OCI-LY3 (cell line): ENCODE measurements at regions not wholly inside any gene's neighbourhood (a gene's known extent, or its start where the extent isn't known, plus 50 kb on each side); places are given as distances from the start of the nearest gene placed in this dataset.

Experiments
- H2AFZ ChIP-seq: fragments of 200-600, 300-600 bp; shearing (Covaris generic); 2 replicates; pipeline ENCODE4 v1.6.0; 2014; ENCODE audit warnings: antibody characterized with exemption, low read depth, low read length
- H3K27ac ChIP-seq: fragments of 200-600, 300-600 bp; sonication (generic); 2 replicates; pipeline ENCODE4 v1.5.1; 2014; ENCODE audit warnings: mild to moderate bottlenecking, low read length, moderate library complexity, mixed read lengths
- H3K27me3 ChIP-seq: fragments of 200-600, 300-600 bp; sonication (generic); 2 replicates; pipeline ENCODE4 v1.6.1; 2014; ENCODE audit warnings: low read depth, low read length, mixed read lengths
- H3K36me3 ChIP-seq: fragments of 200-600, 300-600 bp; sonication (generic); replicated peaks from 2 replicates; pipeline ENCODE3; 2014; ENCODE audit warnings: low read depth, low read length, mixed read lengths
- H3K4me1 ChIP-seq: fragments of 300-600, 200-600 bp; sonication (generic); 2 replicates; pipeline ENCODE4 v1.6.1; 2014; ENCODE audit warnings: low read length, mixed read lengths
- H3K4me2 ChIP-seq: fragments of 200-600, 300-600 bp; sonication (generic); 2 replicates; pipeline ENCODE4 v1.6.1; 2014; ENCODE audit warnings: low read length, mixed read lengths
- H3K4me3 ChIP-seq: fragments of 300-600, 200-600 bp; sonication (generic); 2 replicates; pipeline ENCODE4 v1.5.1; 2014; ENCODE audit warnings: antibody characterized with exemption, mild to moderate bottlenecking, low read length, moderate library complexity
- H3K79me2 ChIP-seq: fragments of 300-600, 200-600 bp; shearing (Covaris generic); 2 replicates; pipeline ENCODE4 v1.6.1; 2014; ENCODE audit warnings: mild to moderate bottlenecking, low read length, mixed read lengths
- H3K9ac ChIP-seq: fragments of 300-600, 200-600 bp; shearing (Covaris generic); 2 replicates; pipeline ENCODE4 v1.6.0; 2014; ENCODE audit warnings: mild to moderate bottlenecking, low read length, moderate library complexity
- H3K9me3 ChIP-seq: fragments of 200-600, 300-600 bp; shearing (Covaris generic); 2 replicates; pipeline ENCODE4 v1.6.1; 2014; ENCODE audit warnings: low read length, mixed read lengths; ENCODE audit not compliant: insufficient read depth
- H4K20me1 ChIP-seq: fragments of 200-600, 300-600 bp; sonication (generic); 2 replicates; pipeline ENCODE4 v1.6.1; 2016; ENCODE audit warnings: low read length, mixed read lengths; ENCODE audit not compliant: insufficient read depth
- EZH2phosphoT487 ChIP-seq: fragments of 200-600 bp; shearing (Covaris generic); IDR thresholded peaks from 2 replicates; pipeline ENCODE4 v1.6.1; 2018; ENCODE audit warnings: antibody characterized with exemption, mixed run types, low read depth
- TF ChIP-seq, protein P1 (sequence below): fragments of 200-600, 300-600 bp; sonication (generic); IDR thresholded peaks from 2 replicates; pipeline ENCODE4 v1.5.1; 2014; ENCODE audit warnings: antibody characterized with exemption, low read length, low read depth

- no peak overlapping the region for H3K4me2 ChIP-seq
- no peak overlapping the region for H3K9ac ChIP-seq
- no peaks in the 10 kb centered on the region for H3K4me1 ChIP-seq
- no peak overlapping the region for H2AFZ ChIP-seq
- no peak overlapping the region for H3K27ac ChIP-seq
- no peaks in the 10 kb centered on the region for H3K9me3 ChIP-seq
- H3K27me3 ChIP-seq, result no peaks in the 10 kb centered on the region
- no peaks in the 10 kb centered on the region for H4K20me1 ChIP-seq
- H3K79me2 ChIP-seq, result no peaks in the 10 kb centered on the region
- TF ChIP-seq EZH2phosphoT487, result no peak
- TF ChIP-seq, protein P1, sequence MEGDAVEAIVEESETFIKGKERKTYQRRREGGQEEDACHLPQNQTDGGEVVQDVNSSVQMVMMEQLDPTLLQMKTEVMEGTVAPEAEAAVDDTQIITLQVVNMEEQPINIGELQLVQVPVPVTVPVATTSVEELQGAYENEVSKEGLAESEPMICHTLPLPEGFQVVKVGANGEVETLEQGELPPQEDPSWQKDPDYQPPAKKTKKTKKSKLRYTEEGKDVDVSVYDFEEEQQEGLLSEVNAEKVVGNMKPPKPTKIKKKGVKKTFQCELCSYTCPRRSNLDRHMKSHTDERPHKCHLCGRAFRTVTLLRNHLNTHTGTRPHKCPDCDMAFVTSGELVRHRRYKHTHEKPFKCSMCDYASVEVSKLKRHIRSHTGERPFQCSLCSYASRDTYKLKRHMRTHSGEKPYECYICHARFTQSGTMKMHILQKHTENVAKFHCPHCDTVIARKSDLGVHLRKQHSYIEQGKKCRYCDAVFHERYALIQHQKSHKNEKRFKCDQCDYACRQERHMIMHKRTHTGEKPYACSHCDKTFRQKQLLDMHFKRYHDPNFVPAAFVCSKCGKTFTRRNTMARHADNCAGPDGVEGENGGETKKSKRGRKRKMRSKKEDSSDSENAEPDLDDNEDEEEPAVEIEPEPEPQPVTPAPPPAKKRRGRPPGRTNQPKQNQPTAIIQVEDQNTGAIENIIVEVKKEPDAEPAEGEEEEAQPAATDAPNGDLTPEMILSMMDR, result no peak
- no peaks in the 10 kb centered on the region for H3K36me3 ChIP-seq
- no peak overlapping the region for H3K4me3 ChIP-seq
Observed at GRCh38 chr5:124867137-124867704, 120.8 kb upstream of the ZNF608 start.

- Histone ChIP-seq H3K79me2 (no peaks in the 10 kb centered on the region), H3K36me3 (no peaks in the 10 kb centered on the region), H3K27ac (no peak overlapping the region), H3K4me3 (no peak overlapping the region), H4K20me1 (no peaks in the 10 kb centered on the region), H3K9me3 (no peaks in the 10 kb centered on the region), H3K27me3 (no peaks in the 10 kb centered on the region), H3K9ac (no peak overlapping the region), H3K4me1 (no peaks in the 10 kb centered on the region), H3K4me2 (no peak overlapping the region), H2AFZ (no peak overlapping the region)
- TF ChIP-seq EZH2phosphoT487, result no peak
- TF ChIP-seq, protein P1, result no peak
Observed at GRCh38 chr5:124868676-124869075, 122.2 kb upstream of the ZNF608 start.

- H3K79me2 ChIP-seq, result no peaks in the 10 kb centered on the region
- no peak overlapping the region for H3K4me2 ChIP-seq
- H3K4me1 ChIP-seq, result no peaks in the 10 kb centered on the region
- H3K27me3 ChIP-seq, result no peaks in the 10 kb centered on the region
- H3K9ac ChIP-seq, result no peak overlapping the region
- no peak overlapping the region for H3K27ac ChIP-seq
- H3K36me3 ChIP-seq, result no peaks in the 10 kb centered on the region
- H2AFZ ChIP-seq, result no peak overlapping the region
- no peaks in the 10 kb centered on the region for H4K20me1 ChIP-seq
- H3K4me3 ChIP-seq, result no peak overlapping the region
- H3K9me3 ChIP-seq, result no peaks in the 10 kb centered on the region
- TF ChIP-seq, protein P1, result no peak
- no peak for TF ChIP-seq EZH2phosphoT487
Observed at GRCh38 chr5:124869426-124870033, 123.1 kb upstream of the ZNF608 start.

- H3K27me3 ChIP-seq, result no peaks in the 10 kb centered on the region
- H3K4me1 ChIP-seq, result no peaks in the 10 kb centered on the region
- H2AFZ ChIP-seq, result no peak overlapping the region
- no peak overlapping the region for H3K9ac ChIP-seq
- no peak overlapping the region for H3K4me2 ChIP-seq
- no peak for TF ChIP-seq EZH2phosphoT487
- TF ChIP-seq, protein P1, result no peak
- H3K27ac ChIP-seq, result no peak overlapping the region
- no peaks in the 10 kb centered on the region for H3K9me3 ChIP-seq
- H4K20me1 ChIP-seq, result no peaks in the 10 kb centered on the region
- H3K79me2 ChIP-seq, result no peaks in the 10 kb centered on the region
- H3K36me3 ChIP-seq, result no peaks in the 10 kb centered on the region
- no peak overlapping the region for H3K4me3 ChIP-seq
Observed at GRCh38 chr5:124870070-124870469, 123.6 kb upstream of the ZNF608 start.
